GM19025 (cell line): ENCODE measurements at regions not wholly inside any gene's neighbourhood (a gene's known extent, or its start where the extent isn't known, plus 50 kb on each side); places are given as distances from the start of the nearest gene placed in this dataset.

Experiments used
- ATAC-seq: cut with Tn5 transposase; IDR thresholded peaks from one replicate; pipeline ENCODE4 v1.9.1; 2021; ENCODE audit warnings: mild to moderate bottlenecking, low read depth, moderate library complexity; ENCODE audit not compliant: unreplicated experiment

GRCh38 chr7:148950806-148951205 is 66.7 kb upstream of the EZH2 start:
- ATAC-seq = no peak

GRCh38 chr7:148944935-148945934 is 61.1 kb upstream of the EZH2 start:
- ATAC-seq = no peak

GRCh38 chr7:148941598-148942275 is 57.6 kb upstream of the EZH2 start:
- no peak for ATAC-seq

GRCh38 chr7:148940702-148941597 is 56.9 kb upstream of the EZH2 start:
- ATAC-seq = peak; percentile 66

- no peak for ATAC-seq
Observed at GRCh38 chr7:148939128-148939755, 55.2 kb upstream of the EZH2 start.

GRCh38 chr7:148935451-148935850 is 51.4 kb upstream of the EZH2 start:
- ATAC-seq = no peak
